Psoas muscle (tissue), 7 donors: ENCODE measurements at regions not wholly inside any gene's neighbourhood (a gene's known extent, or its start where the extent isn't known, plus 50 kb on each side); places are given as distances from the start of the nearest gene placed in this dataset.

Experiments used
- ATAC-seq, 4 donors: fragments of 200-7000 bp; cut with Tn5 transposase; one replicate each; pipeline ENCODE4 v1.9.1; 2020; ENCODE audit warnings: moderate library complexity in 3 of 4, mild to moderate bottlenecking in 2 of 4
- DNase-seq, 2 donors: peaks; one replicate each; pipeline ENCODE4 v3.0.0-alpha.2; 2020
- H3K27ac ChIP-seq: fragments of 200-600 bp; one replicate; pipeline ENCODE4 v1.8.0; 2022
- H3K27me3 ChIP-seq, 3 donors: fragments of 200-600 bp in 1 of 3; one replicate each; pipeline versions ENCODE4 v1.6.1 to v1.8.0; 2013 to 2022; ENCODE audit warnings: low read length in 2 of 3, mild to moderate bottlenecking in 2 of 3, moderate library complexity in 1 of 3; ENCODE audit not compliant: insufficient read depth in 3 of 3
- H3K36me3 ChIP-seq, 2 donors: fragments of 200-600 bp in 1 of 2; one replicate each; pipeline versions ENCODE4 v1.6.1 to v1.8.0; 2013 to 2022; ENCODE audit warnings: low read depth in 1 of 2, mild to moderate bottlenecking in 1 of 2, moderate library complexity in 1 of 2; ENCODE audit not compliant: insufficient read depth in 1 of 2
- H3K4me1 ChIP-seq: fragments of 200-600 bp; one replicate; pipeline ENCODE4 v1.8.0; 2022
- H3K4me3 ChIP-seq: fragments of 200-600 bp; one replicate; pipeline ENCODE4 v1.8.0; 2022; ENCODE audit warnings: mild to moderate bottlenecking
- H3K9me3 ChIP-seq: fragments of 200-600 bp; one replicate; pipeline ENCODE4 v1.8.0; 2022
- WGBS, 3 donors: extraction: QIAGEN DNeasy Blood & Tissue Kit; methylation state at CpG; one replicate each; pipeline versions ENCODE4 v1.1.6 to v1.1.7; 2013; 5-methylcytosine and 5-hydroxymethylcytosine counted together
- intact Hi-C, 2 donors: fragments of 100-400 bp; cut with DNase I; formaldehyde crosslinking; loops; one replicate each; pipeline versions ENCODE4 v1.11.0 to v1.14.2; 2022
- TF ChIP-seq, protein P1 (sequence below): fragments of 200-600 bp; IDR thresholded peaks from one replicate; pipeline ENCODE4 v1.8.0; 2022; ENCODE audit warnings: antibody characterized with exemption
- donor health status: healthy with polysubstance abuse.
- donor health status: DM: no; HTN: no; CAD: no; lungs with moderate emphysema.
- donor health status: Bipolar disorder and iron deficiency.
- donor health status: healthy.
- donor health status: DM: yes; HTN: yes; CAD: no.
- donor health status: DM: no; HTN: no; CAD: no.
- donor health status: DM: yes; HTN: yes; CAD: no.

DNA sequence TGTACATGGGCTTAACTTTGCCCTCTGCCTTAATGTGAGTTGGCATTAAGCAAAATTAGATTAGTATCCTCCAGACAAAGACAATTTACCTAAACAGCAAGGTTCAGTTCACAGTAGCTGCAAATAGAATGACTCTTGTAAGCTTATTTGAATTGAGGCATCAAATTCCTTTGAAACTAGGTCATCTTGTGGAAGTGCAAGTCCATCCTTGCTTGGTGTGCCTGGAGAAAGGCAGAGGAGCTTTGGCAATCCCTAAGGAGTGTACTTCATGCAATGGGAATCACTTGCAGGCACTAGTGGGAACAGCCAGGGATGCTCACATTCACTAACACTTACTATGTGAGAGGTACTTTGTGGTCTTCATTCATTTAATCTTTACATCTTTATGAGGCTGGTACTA, 118.3 kb downstream of the DRD1 start:
- Histone ChIP-seq H3K4me3 (no peak overlapping the region), H3K27ac (no peak overlapping the region), H3K36me3 (no peaks in the 10 kb centered on the region), H3K9me3 (no peaks in the 10 kb centered on the region), H3K4me1 (no peaks in the 10 kb centered on the region), H3K27me3 (no peaks in the 10 kb centered on the region)
- ATAC-seq: no peak
- intact Hi-C loops: no loop called here
- no peak for DNase-seq
- TF ChIP-seq, protein P1, sequence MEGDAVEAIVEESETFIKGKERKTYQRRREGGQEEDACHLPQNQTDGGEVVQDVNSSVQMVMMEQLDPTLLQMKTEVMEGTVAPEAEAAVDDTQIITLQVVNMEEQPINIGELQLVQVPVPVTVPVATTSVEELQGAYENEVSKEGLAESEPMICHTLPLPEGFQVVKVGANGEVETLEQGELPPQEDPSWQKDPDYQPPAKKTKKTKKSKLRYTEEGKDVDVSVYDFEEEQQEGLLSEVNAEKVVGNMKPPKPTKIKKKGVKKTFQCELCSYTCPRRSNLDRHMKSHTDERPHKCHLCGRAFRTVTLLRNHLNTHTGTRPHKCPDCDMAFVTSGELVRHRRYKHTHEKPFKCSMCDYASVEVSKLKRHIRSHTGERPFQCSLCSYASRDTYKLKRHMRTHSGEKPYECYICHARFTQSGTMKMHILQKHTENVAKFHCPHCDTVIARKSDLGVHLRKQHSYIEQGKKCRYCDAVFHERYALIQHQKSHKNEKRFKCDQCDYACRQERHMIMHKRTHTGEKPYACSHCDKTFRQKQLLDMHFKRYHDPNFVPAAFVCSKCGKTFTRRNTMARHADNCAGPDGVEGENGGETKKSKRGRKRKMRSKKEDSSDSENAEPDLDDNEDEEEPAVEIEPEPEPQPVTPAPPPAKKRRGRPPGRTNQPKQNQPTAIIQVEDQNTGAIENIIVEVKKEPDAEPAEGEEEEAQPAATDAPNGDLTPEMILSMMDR: no peak

DNA sequence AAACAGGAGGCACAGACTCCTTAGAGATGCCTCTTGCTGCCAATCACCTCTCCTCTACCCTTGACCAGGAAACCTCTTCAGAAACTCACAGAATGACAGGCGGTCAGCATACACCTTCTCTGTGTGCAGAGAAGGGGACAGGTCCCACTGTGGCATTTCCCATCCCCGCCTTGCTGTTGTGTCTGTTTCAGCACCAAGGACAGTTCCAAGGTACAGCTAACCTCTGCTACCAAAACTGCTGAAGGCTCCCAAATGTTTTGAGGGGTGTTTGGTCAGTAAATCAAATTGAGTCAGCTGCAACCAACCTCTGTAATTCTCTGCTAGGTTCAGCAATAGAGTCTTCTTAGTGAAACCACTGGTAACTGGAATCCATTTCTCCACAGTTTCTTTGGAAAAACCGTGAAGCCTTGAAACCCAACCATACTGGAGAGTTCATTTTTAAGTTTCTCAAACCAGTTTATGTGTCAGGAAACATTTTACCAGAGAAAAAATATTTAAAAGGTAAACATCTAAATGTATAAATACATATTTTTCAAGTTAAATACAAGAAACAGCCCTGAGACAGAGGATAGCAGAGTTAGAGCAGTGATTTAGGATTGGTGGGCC, 122.0 kb downstream of the DRD1 start:
- no peaks in the 10 kb centered on the region for H3K27me3 ChIP-seq
- H3K4me1 ChIP-seq: no peaks in the 10 kb centered on the region
- ATAC-seq: no peak
- no peaks in the 10 kb centered on the region for H3K36me3 ChIP-seq
- TF ChIP-seq, protein P1: no peak
- no peaks in the 10 kb centered on the region for H3K9me3 ChIP-seq
- no peak overlapping the region for H3K4me3 ChIP-seq
- no peak overlapping the region for H3K27ac ChIP-seq
- WGBS, 3 donors: 20 to 25% (median 23%) methylated on average over 3 of the region's 3 CpGs
- DNase-seq: no peak
- intact Hi-C loops: no loop called here

DNA sequence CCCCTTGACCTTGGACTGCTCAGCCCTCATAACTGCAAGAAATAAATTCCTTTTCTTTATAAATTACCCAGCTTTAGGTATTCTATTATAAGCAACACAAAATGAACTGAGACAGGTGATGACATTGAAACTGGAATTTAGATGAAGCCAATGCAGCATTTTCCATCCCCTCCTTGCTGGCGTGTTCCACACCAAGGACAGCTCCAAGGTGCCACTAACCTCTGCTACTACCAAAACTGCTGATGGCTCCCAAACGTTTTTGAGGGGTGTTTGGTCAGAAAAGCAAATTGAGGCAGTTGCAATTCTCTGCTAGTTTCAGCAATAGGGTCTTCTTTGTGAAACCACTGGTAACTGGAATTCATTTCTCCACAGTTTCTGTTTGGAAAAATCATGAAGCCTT, 124.8 kb downstream of the DRD1 start:
- 24 to 28% (median 27%) methylated on average over 2 of the region's 2 CpGs for WGBS, 3 donors
- Histone ChIP-seq H3K4me3 (no peak overlapping the region), H3K9me3 (no peaks in the 10 kb centered on the region), H3K36me3 (no peaks in the 10 kb centered on the region), H3K27me3 (no peaks in the 10 kb centered on the region), H3K4me1 (no peaks in the 10 kb centered on the region), H3K27ac (no peak overlapping the region)
- ATAC-seq (no peak), DNase-seq (no peak)
- TF ChIP-seq, protein P1: no peak
- intact Hi-C loops: no loop called here

DNA sequence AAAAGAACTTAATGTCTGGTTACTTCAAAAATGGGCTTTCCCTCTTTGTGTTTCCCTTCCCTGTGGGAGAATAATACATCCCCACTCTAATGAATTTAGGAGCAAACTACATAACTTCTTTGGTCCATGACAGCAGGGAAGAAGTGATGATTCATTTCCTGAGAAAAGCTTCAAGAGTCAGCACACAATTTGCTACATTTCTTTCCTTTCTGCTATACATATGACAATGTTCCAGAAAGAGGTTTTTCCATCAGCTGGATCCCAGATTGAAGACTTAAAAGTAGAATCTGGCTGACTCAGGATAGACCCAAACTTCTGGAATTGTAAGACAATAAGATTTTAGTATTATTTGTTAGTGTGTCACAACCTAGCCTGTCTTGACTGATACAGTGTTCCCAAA, 126.1 kb downstream of the DRD1 start:
- DNase-seq: no peak
- TF ChIP-seq, protein P1: no peak
- no peak overlapping the region for H3K4me3 ChIP-seq
- no peaks in the 10 kb centered on the region for H3K27me3 ChIP-seq
- no peak for ATAC-seq
- H3K9me3 ChIP-seq: no peaks in the 10 kb centered on the region
- H3K4me1 ChIP-seq: no peaks in the 10 kb centered on the region
- no peak overlapping the region for H3K27ac ChIP-seq
- intact Hi-C loops: no loop called here
- H3K36me3 ChIP-seq: no peaks in the 10 kb centered on the region

DNA sequence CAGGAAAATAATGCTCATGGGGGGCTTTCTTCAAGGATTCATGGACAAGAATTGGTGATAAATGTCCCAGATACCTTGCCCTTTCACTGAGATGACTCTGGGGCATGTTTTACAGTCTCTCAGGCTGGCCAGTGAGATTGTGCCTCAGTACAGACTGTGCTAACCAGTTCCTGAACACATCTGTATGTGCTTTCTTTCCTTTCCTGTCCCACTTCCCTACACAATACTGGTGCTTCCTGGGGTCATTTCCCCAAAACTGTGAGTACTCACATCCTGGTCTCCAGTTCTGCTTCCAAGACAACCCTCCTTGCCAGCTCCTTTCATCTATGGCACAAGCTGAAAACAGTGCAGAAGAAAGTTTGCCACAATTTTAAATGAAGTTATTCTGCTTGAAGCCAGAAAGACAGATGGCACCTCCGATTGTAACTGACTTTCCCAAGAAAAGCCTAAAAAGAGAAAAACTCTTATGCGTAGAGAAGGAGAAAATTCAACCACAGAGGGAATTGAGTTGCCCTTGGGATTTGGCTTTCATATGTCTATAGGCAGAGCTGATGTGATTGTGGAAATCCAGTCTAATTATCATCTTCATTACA, 134.7 kb downstream of the DRD1 start:
- H3K36me3 ChIP-seq: no peaks in the 10 kb centered on the region
- 36 to 73% (median 40%) methylated on average over 2 of the region's 2 CpGs for WGBS, 3 donors
- intact Hi-C loops: no loop called here
- H3K9me3 ChIP-seq: no peaks in the 10 kb centered on the region
- H3K4me1 ChIP-seq: no peaks in the 10 kb centered on the region
- no peak overlapping the region for H3K27ac ChIP-seq
- no peak for DNase-seq
- H3K4me3 ChIP-seq: no peak overlapping the region
- no peaks in the 10 kb centered on the region for H3K27me3 ChIP-seq
- TF ChIP-seq, protein P1: no peak
- no peak for ATAC-seq
